ENCODE measurements at regions not wholly inside any gene's neighbourhood (a gene's known extent, or its start where the extent isn't known, plus 50 kb on each side); places are given as distances from the start of the nearest gene placed in this dataset.

- TF ChIP-seq EZH2 (IDR thresholded peaks at IDR 0.05; ENCODE audit: insufficient read depth, low read length), result no peak
- TF ChIP-seq, protein P1, sequence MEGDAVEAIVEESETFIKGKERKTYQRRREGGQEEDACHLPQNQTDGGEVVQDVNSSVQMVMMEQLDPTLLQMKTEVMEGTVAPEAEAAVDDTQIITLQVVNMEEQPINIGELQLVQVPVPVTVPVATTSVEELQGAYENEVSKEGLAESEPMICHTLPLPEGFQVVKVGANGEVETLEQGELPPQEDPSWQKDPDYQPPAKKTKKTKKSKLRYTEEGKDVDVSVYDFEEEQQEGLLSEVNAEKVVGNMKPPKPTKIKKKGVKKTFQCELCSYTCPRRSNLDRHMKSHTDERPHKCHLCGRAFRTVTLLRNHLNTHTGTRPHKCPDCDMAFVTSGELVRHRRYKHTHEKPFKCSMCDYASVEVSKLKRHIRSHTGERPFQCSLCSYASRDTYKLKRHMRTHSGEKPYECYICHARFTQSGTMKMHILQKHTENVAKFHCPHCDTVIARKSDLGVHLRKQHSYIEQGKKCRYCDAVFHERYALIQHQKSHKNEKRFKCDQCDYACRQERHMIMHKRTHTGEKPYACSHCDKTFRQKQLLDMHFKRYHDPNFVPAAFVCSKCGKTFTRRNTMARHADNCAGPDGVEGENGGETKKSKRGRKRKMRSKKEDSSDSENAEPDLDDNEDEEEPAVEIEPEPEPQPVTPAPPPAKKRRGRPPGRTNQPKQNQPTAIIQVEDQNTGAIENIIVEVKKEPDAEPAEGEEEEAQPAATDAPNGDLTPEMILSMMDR (IDR thresholded peaks at IDR 0.05; ENCODE audit: insufficient read depth, low read depth, low read length), result no peak
Measured at GRCh38 chr2:5854797-5855196, 162.6 kb downstream of the SOX11 start.
